ENCODE measurements at regions not wholly inside any gene's neighbourhood (a gene's known extent, or its start where the extent isn't known, plus 50 kb on each side); places are given as distances from the start of the nearest gene placed in this dataset.

DNA sequence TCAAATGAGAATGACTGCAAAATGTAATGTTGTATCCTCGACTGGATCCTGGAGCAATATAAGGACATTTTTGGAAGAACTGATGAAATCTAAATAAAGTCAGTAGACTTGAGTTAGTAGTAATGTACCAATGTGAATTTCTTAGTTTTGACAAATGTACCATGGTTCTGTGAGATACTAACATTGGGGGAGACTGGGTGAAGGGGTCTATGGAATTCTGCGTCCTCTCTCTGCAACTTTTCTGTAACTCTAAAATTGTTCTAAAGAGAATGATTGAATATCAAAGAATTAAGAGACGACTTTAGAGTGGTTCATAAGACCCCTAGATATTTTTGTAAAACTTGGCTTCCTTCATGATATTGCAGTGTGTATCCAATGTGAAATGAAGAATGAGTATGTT, 59.2 kb upstream of the KAZN start:
- in situ Hi-C loops (cut with HindIII; ENCODE audit: low sequenced_read_pairs): no loop called here
- TF ChIP-seq, protein P1, sequence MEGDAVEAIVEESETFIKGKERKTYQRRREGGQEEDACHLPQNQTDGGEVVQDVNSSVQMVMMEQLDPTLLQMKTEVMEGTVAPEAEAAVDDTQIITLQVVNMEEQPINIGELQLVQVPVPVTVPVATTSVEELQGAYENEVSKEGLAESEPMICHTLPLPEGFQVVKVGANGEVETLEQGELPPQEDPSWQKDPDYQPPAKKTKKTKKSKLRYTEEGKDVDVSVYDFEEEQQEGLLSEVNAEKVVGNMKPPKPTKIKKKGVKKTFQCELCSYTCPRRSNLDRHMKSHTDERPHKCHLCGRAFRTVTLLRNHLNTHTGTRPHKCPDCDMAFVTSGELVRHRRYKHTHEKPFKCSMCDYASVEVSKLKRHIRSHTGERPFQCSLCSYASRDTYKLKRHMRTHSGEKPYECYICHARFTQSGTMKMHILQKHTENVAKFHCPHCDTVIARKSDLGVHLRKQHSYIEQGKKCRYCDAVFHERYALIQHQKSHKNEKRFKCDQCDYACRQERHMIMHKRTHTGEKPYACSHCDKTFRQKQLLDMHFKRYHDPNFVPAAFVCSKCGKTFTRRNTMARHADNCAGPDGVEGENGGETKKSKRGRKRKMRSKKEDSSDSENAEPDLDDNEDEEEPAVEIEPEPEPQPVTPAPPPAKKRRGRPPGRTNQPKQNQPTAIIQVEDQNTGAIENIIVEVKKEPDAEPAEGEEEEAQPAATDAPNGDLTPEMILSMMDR (IDR thresholded peaks at IDR 0.05; ENCODE audit: low read depth, low read length): no peak
- no peak for DNase-seq (ENCODE audit: low read depth, low spot score)
- H3K4me3 ChIP-seq (ENCODE audit: low read depth, low read length): no peak overlapping the region

DNA sequence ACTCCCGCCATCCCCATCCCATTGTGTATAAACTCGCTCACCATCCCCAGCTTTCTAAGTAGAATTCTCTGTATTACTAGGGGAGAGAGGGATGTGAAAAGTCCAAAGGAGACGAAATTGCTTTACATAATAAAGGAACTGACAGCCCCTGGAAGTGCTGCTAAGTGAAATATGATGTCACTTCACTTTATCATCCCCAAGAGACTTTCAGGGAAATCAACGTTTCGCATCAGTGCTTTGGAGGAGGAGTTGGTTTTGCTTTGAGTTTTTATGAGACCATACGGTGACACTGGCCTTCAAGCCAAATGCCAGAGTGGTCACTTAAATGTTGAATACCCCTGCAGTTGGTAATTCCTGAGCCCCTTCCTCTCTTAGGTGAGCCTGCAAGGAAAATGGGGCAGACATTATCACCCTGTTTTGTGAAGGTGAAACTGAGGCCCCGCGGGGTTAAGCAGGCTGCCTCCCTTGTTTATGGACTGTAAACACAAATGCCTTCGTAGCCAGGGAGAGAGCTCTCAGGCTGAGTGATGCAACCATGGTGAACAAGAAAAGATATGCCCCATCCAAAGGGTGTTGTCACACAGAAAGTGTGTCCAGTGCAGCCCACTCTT, 58.4 kb upstream of the KAZN start:
- in situ Hi-C loops (cut with HindIII; ENCODE audit: low sequenced_read_pairs): no loop called here
- TF ChIP-seq, protein P1 (IDR thresholded peaks at IDR 0.05; ENCODE audit: low read depth, low read length): no peak
- DNase-seq (ENCODE audit: low read depth, low spot score): no peak

DNA sequence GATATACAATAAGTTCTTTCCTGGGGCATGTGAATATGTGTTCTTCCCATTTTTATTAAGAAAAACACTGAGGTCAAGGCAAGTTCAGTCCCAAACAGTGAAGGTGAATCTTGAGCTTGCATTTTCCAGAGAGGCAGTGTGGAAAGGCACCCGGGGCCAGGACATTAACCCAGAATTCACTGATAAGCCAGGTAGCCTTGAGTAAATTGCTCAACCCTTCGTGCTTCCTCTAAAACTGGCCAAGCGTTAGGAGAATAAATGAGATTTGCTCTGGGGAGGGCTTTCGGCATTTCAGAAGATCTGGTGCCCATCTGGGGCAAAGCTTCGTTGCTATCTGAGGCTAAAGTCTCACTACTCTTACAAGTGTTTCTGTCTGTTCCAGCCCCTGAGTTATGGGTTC, 57.1 kb upstream of the KAZN start:
- no peak overlapping the region for H3K4me3 ChIP-seq (ENCODE audit: low read depth, low read length)
- no peak for DNase-seq (ENCODE audit: low read depth, low spot score)
- TF ChIP-seq, protein P1 (IDR thresholded peaks at IDR 0.05; ENCODE audit: low read depth, low read length): no peak
- in situ Hi-C loops (cut with HindIII; ENCODE audit: low sequenced_read_pairs): no loop called here

More for the DNA sequence above, 58.4 kb upstream of the KAZN start:
- no peak overlapping the region for H3K4me3 ChIP-seq (ENCODE audit: low read depth, low read length)

DNA sequence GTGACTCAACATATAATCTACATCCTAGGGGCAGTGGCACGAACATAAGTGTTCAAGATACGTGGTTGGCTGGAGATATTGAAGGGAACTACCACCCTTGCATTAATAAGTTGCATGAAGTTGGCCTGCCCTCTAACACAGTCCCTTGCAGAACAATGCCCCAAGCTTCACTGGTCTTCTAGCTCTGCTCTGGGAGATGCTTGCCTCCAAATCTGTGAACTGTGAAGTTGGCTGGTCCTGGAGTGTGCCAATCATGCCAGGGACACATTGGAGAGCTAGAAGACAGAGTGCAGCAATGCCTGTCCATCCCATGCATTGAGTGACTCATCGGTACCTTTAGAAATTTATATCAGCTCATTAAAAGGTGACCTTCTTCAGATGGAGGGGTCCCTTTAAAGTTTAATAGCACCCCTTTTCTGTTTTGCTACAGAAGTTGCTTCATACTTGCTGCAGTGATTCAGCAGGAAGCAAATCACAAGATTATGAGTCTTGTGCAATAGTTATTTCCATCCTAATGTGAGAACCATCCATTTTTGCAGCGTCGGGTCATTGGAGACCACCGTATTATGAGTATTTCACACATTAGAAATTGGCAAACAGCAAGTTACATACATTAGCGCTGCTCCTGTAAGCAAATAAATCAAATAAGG, 55.2 kb upstream of the KAZN start:
- in situ Hi-C loops (cut with HindIII; ENCODE audit: low sequenced_read_pairs): no loop called here
- no peak overlapping the region for H3K4me3 ChIP-seq (ENCODE audit: low read depth, low read length)
- no peak for DNase-seq (ENCODE audit: low read depth, low spot score)
- TF ChIP-seq, protein P1 (IDR thresholded peaks at IDR 0.05; ENCODE audit: low read depth, low read length): no peak

DNA sequence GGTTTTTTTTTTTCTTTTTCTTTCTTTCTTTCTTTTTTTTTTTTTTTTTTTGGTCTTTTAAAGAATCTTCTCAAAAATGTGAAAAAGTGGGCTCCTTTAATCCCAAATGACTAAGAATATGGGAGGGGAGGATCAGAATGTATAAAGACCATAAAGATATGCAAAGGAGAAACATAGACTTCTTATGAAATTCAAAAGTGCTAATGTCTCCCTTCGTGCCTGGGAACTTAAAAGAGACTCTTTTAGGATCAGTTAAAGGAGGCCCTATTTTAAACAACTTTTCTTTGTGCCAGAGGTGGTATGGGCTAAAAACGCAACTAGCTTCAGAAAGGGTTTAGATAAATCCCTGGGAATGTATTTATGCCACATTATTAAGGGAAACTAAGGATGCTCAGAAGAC, 54.2 kb upstream of the KAZN start:
- in situ Hi-C loops (cut with HindIII; ENCODE audit: low sequenced_read_pairs): no loop called here
- no peak overlapping the region for H3K4me3 ChIP-seq (ENCODE audit: low read depth, low read length)
- DNase-seq (ENCODE audit: low read depth, low spot score): no peak
- TF ChIP-seq, protein P1 (IDR thresholded peaks at IDR 0.05; ENCODE audit: low read depth, low read length): no peak

DNA sequence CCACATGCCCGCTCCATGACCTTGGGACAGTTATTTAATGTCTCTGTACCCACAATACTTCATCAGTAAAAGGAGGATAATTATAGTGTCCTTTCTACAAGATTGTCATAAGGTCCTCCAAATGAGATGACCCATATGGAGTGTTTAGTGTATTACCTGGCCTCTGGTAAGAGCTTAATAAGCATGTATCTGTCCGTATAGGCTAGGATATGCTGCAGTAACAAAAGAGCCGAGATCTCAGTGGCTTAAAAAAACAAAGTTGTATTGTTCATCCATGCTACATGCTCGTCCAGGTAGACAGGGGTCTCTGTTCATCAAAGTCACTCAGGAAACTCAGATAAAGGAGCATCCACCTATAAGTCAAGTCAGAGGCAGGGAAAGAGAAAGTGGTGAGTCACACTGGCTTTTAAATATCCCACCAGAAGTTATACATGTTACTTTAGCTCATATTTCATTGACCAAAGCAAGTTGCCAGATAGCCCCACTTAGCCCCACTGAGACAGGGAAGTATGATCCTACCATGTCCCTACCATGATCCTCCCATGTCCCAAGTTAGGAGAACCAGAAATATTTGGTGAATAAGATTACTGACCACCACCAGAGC, 53.0 kb upstream of the KAZN start:
- in situ Hi-C loops (cut with HindIII; ENCODE audit: low sequenced_read_pairs): no loop called here

More for the DNA sequence above, 53.0 kb upstream of the KAZN start:
- DNase-seq (ENCODE audit: low read depth, low spot score): no peak
- no peak overlapping the region for H3K4me3 ChIP-seq (ENCODE audit: low read depth, low read length)
- TF ChIP-seq, protein P1 (IDR thresholded peaks at IDR 0.05; ENCODE audit: low read depth, low read length): no peak

Data from astrocyte of the spinal cord (primary cell).